Upper lobe of left lung (tissue), 4 donors: ENCODE measurements at regions not wholly inside any gene's neighbourhood (a gene's known extent, or its start where the extent isn't known, plus 50 kb on each side); places are given as distances from the start of the nearest gene placed in this dataset.

ENCODE experiments used
- POLR2A ChIP-seq, 4 donors: fragments of 450-650 bp; IDR thresholded peaks; one replicate each; pipeline ENCODE4 v1.5.1; 2016 to 2017; ENCODE audit warnings: antibody characterized with exemption in 4 of 4, mild to moderate bottlenecking in 2 of 4
- TF ChIP-seq, protein P1 (sequence below), 6 experiments: fragments of 450-650 bp in 4 of 6; fragments of 200-600 bp in 2 of 6; sonication (generic) in 2 of 6; IDR thresholded peaks; one replicate each; pipeline ENCODE4 v1.5.1; 2016 to 2019; ENCODE audit warnings: antibody characterized with exemption in 6 of 6

DNA sequence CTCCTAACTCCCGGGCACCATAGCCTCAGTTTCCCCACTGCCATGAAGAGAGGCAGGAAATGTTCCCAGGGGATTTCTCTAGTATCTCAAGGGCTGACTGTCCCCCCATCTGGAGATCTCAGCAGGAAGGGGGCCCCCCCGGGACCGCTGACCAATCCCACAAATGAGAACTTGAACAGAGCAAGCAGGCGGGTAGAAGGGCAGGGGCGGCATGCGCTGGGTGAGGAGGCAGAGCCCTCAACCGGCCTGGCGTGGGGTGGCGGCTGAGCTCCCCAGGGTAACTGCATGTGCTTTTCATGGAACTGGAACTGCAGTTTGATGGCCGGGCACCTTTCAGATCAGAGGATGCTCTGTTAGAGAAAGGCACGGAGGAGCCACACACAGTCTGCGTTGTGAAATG is 144.5 kb downstream of the CTTN start:
- TF ChIP-seq, protein P1, sequence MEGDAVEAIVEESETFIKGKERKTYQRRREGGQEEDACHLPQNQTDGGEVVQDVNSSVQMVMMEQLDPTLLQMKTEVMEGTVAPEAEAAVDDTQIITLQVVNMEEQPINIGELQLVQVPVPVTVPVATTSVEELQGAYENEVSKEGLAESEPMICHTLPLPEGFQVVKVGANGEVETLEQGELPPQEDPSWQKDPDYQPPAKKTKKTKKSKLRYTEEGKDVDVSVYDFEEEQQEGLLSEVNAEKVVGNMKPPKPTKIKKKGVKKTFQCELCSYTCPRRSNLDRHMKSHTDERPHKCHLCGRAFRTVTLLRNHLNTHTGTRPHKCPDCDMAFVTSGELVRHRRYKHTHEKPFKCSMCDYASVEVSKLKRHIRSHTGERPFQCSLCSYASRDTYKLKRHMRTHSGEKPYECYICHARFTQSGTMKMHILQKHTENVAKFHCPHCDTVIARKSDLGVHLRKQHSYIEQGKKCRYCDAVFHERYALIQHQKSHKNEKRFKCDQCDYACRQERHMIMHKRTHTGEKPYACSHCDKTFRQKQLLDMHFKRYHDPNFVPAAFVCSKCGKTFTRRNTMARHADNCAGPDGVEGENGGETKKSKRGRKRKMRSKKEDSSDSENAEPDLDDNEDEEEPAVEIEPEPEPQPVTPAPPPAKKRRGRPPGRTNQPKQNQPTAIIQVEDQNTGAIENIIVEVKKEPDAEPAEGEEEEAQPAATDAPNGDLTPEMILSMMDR (IDR thresholded peaks at IDR 0.05): no peak
- no peak for TF ChIP-seq POLR2A (IDR thresholded peaks at IDR 0.05)
